ENCODE measurements at regions not wholly inside any gene's neighbourhood (a gene's known extent, or its start where the extent isn't known, plus 50 kb on each side); places are given as distances from the start of the nearest gene placed in this dataset.
A peak's percentile ranks its signal among the peaks of the same experiment; 100 is the strongest.

DNA sequence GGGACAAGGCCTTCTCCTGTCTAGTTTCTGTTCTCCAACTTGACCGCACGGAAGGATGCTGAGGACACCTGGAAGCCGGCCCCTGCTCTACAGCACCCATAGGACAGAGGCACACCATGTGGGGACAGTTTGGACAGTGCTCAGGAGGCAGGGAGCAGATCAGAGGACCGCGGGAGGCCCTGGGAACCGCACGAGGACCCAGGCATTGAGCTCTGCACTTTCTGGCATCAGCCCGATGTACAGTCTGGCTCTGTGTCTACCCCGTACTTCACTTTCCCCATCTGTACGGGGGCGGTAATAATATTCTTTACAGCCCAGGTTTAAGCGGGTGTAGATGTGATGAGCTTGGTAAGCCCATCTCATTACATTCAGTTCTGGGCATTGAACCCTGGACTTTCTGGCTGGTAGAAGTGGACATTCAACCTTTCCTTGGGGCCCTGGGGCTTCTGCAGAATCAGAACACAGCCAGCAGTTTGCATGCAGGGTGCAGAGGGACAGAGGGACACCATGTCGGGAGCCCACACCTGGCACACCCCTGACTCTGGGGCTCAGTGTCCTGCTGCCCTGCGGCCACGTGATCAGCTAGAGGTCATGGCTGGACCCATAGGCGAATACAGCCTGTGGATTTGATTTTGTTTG, 258.7 kb downstream of the SEC14L1 start:
- no peak for DNase-seq

DNA sequence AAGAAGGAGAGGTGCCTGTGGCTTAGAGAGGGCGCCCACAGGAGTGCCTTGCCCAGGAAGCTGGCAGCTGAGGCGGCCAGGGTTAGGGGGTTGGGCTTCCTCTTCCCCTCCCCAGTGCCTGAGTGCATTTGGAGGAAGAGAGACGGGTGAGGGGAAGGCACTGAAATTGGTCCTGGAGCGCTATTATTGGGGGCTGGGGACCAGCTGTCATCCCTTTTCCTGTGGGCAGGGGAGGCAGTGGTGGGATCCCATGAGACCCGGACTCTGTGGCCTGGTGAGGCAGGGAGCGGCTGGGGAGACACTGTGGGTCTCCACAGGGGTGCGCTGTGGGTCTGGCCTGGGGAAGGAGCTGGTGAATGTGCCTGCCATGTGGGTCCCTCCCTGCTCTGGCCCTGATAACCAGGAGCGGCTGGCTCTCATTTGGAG, 259.7 kb downstream of the SEC14L1 start:
- DNase-seq, result no peak

DNA sequence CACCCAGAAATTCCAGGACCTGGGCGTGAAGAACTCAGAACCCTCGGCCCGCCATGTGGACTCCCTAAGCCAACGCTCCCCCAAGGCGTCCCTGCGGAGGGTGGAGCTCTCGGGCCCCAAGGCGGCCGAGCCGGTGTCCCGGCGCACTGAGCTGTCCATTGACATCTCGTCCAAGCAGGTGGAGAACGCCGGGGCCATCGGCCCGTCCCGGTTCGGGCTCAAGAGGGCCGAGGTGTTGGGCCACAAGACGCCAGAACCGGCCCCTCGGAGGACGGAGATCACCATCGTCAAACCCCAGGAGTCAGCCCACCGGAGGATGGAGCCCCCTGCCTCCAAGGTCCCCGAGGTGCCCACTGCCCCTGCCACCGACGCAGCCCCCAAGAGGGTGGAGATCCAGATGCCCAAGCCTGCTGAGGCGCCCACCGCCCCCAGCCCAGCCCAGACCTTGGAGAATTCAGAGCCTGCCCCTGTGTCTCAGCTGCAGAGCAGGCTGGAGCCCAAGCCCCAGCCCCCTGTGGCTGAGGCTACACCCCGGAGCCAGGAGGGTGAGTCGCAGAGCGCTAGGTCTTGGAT, 261.5 kb downstream of the SEC14L1 start:
- no peak for DNase-seq

DNA sequence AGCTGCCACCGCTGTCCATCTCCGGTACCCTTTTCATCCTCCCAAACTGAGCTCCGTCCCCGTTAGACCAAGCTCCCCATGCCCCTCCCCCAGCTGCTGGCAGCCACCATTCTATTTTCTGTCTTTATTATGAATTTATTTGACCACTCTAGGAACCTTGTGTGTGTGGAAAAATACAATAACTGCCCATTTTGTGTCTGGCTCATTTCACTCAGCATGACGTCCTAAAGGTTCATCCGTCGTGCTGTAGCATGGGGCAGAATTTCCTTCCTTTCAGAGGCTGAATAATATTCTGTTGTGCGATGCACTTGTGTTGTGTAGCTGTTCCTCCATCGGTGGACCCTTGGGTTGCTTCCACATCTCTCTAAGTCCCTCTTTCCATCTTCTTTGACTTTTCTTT, 263.1 kb downstream of the SEC14L1 start:
- DNase-seq, result no peak

DNA sequence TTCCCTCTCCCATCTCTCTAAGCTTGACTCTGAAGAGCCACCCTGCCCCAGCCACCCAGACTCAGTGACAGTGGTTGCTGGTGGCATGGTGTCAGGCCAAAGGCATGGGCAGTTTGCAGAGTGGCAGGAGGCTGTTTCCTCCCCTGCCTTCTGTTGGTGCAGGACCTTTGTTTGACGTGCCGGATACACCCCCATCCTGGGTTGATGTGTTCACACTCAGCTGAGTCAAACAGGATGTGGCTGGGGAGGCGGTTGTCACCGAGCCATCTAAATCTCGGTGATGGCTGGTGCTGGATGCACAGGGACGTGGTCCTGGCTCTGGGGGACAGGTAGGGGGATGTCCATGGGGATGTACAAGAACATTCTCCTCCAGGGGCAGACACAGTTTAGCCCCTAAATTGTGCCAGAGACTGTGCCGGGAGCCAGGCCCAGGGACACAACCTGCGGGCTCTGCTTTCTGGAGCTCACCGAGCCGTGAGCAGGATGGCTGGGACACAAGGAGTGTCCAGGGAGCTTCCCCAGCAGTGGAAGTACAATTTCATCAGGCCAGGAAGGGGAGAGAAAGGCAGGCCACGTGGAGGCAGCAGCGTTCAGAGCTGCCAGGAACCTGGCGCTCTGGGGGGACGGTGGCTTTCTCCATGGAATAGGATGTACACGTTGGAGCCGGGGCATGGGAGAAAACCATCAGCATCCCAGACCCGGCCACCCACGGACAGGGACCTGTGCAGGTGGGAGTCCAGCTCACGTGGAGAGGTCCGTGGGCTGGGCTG, 264.2 kb downstream of the SEC14L1 start:
- no peak for DNase-seq

DNA sequence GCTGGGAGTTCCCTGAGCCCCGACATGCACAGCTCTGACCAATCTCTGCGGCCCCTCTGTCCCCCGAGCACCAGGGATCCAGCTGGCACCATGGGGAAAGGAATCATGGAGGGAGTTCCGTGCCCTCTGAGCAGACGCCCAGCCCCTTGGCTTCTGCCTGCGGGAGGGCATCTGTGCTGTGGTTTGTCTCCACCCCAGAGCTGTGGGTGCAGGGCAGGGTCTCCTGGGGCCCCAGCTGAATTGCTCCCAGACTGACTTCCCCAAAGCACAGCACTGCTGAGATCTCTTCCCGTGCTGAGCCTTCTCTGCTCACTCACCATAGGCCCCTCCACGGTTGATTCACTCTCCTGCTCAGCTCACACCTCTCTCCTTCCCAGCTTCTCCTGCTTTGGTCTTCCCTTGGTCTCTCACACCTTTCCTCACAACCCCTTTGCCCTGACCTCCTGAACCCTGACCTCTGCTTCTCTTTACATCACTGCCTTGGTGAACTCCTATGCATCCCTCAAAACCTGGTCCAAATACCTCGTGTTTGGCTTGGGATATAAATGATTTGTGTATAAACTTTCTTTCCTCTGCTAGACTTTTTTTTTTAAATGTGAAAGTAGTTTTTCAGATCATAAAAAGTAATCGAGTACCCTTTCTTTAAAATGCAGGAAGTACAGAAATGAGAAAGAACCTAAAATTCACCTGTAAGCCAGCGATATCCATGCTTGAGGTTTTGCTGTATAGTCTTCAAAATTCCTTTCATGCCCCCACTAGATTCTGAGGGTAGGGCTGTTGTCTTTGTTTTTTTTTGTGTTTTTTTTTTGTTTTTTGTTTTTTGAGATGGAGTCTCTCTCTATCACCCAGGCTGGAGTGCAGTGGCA, 265.3 kb downstream of the SEC14L1 start:
- no peak for DNase-seq

DNA sequence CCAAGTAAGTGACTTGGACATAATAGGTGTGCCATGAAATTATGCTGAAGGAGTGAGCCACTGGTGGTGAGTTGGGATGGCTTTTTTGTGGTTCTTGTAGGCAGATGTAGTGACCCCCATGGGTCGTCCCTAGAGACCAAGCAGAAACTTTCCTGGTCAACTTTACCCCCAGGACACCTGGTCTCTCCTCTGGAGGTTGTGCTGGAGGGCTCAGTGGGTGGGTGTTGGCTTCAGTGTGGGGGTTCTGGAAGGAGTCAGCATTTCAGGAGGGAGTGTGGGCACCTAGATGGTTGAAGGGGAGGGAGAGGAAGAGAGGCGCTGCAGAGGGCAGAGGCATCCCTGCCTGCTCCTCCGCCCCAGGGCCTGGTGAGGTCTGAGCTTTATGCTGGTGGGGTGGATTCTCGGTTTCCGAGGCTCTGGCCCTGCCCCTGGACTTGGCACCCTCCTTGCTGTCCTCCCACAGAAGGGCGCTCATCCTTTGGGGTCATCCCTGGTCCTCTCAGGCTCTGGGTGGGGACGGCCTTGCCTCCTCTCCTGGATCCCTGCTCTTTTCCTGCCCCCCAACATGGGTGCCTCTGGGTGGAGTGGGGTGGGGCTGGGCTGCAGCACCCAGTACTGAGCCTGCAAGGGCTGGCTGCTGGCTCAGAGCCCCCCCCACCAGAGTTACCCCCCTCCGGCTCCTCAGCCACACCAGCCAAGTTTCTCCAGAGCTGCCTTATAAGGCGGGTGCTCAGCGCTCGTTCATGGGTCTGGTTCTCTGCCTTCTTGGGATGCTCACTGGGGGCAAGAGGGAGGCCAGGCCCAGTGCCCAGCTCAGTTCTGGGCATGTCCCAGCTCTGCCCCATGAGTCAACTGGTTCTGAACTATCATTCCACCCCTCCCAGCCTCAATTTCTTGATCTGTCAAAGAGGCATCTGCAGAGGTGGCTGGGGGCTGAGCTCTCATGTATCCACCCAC, 266.8 kb downstream of the SEC14L1 start:
- DNase-seq, result no peak

DNA sequence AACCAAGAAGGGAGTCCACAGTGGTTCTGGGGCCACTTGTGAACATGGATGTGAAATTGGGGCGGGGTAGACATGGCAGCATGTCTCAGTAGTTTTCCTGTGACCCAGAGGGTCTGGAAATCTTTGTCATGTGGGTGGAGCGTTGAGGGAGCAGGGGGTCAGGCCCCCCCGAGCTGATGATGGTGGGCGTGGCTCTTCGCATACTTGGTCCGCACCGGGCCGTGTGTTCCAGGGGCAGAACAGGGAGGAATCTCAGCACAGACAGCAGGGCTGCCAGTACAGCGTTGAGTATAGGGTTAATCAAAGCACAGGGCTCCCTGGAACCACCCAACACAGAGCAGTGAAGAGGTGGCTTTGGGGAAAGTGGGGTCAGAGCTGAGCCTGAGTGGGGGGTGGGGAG, 267.5 kb downstream of the SEC14L1 start:
- DNase-seq, result no peak

DNA sequence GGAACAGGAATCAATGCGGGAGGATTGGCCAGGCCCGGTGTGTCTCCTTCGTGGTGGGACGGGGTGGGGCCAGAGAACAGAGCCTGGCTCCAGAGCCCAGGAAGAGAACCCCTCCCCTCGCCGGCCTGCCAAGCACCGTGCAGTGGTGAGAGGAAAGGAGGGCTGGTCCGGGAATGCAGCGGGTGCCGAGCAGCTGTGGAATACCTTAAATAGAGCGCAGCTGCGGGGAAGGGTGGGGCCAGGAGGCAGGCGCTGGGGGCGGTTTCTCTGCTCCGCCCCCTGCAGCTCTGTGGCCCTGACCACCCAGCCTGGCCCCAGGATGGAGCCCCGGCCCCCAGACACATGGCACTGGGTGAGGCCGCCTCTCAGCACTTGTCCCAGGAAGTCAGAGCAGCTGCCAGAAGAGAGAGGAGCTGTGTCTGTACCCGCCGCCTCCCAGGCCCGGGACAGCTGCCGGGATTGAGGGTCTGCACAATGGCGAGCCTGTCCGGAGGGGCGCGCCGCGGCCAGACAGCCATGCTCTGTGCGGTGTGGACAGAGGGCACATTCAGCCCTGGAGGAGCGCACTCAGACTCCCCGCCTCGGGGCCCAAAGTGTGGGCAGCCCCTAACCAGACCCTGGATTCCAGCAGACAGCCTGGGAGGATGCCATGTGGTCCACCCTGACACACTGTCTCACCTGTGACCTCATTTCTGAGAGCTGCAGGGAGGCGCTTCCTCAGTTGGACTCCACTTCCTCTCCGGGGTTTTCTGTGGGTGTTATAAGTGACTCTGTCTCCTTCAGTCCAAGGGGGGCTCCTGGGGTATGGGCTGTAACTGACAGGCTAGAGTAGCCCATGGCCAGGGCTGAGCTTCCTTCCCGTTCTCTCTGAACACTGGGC, 268.8 kb downstream of the SEC14L1 start:
- DNase-seq, result no peak

DNA sequence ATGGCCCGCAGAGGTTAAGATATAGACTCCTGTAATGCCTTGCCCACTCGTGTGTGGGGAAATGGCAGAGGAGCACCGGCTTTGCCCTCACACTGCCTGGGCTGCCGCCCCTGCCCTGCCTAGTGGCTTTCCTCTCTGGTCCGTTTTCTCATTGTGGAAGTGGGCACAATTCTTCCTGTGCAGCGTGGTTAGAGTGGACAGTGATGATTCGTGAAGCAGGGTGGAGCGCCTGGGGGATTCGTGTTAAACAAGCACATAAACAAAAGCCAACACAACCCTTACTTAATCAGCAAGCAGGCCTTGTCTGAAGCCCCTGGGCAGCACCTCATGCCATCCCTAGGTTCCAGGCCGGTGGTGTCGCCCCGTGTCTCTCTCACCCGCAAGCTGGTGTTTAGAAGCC, 269.7 kb downstream of the SEC14L1 start:
- no peak for DNase-seq

DNA sequence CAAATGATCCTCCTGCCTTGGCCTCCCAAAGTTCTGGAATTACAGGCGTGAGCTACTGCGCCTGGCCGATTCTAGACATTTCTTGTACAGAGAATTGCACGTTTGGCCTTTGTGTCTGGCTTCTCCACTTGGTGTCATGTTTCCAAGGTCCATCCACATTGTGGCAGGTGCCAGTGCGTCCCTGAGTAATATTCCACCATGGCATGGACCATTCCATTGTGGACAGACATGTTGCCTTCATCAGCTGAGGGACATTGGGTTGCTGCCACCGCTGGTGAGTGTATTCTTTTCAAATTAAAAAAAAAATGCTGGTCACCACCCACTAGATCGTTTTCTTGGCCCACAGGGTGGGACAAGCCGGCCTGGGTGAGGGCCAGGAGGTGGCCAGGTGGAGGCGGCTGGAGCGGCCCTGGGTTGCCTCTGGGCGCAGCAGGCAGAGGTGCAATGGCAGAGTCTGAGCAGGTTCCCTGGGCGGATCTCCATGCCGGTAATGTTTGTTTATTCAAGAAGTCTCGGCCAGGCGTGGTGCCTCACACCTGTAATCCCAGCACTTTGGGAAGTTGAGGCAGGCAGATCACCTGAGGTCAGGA, 274.1 kb downstream of the SEC14L1 start:
- DNase-seq, result no peak

DNA sequence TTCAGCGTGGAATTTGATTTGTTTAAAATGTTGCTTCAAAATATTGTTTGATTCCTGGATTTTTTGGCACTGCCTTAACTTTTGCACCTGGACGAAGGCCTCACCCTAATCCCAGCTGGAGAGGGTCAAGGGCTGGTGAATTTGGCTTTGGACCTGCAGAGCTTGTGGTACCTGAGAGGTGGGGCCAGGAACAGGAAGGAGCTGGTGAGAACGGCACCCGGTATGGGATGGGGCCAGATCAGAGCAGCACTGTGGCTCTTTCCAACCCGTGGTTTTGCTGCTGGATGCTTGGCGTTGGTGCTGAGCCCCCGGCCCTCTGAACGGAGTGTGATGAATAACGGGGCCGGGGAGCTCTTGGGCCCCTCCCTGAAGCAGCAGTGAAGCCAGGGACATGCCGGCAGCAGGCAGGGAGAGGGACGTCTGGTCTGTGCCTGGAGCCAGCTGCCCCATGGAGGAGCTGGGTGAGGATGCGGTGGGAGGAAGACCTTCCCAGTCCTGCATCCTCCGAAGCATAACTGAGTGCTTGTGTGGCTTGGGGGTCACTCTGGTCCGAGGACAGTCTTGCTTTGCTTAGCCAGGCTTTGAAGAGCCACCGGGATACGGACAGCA, 275.4 kb downstream of the SEC14L1 start:
- DNase-seq, result no peak

DNA sequence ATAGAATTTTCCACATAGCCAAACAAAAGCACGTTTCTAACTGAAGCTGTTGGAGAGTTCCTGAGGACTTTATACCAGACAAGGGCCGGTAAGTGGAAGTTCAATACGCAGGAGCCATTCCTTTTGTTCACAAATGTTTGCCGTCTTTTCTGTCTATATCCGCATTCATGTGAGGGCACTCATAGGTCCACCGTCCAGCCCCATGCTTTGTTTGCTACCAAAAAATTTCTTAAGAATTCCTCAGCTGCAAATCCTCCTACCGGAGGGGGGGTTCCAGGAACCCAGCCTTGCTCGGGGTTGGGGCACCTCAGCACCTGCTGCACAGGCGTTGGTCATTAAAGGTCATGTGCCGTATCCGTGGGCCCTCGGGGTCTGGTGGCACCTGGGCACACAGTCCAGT, 276.8 kb downstream of the SEC14L1 start:
- no peak for DNase-seq

DNA sequence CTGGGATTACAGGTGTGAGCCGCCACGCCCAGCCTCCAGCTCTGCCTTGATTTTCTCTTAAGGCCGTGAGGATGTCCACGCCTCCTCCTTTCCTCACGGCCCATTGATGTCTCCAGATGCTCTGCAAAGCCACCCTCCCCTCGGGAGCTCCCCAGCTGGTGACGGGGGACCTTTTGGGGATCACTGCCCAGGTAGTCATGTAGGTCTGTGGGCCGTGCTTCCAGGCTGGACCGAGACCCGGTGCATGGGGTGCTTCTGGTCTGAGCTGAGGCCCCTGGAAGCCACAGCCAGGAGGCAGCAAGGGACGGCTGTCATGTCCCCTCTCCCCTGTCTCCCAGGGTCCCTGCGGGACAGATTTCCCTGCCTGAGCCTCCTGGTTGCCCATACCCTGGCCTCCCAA, 277.8 kb downstream of the SEC14L1 start:
- DNase-seq, result no peak

DNA sequence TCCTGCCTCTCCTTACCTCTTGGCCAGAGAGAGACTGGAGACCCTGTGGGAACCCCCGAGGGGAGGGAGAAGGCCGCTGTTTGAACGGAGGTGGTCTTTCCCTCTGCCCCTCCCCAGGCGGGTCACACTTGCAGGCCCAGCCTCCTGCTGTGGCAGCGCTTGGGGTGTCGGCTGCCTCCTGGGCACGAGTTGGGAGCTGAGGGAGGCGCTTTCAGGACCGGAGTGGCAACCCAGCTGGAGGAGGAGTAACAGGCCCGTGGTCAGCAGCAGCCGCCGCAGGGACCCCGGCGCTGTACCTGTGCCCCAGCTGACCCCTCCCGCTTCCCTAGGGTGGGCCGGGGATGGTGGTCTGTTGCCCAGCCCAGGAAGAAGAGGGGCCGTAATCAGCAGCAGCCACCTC, 278.3 kb downstream of the SEC14L1 start:
- no peak for DNase-seq

DNA sequence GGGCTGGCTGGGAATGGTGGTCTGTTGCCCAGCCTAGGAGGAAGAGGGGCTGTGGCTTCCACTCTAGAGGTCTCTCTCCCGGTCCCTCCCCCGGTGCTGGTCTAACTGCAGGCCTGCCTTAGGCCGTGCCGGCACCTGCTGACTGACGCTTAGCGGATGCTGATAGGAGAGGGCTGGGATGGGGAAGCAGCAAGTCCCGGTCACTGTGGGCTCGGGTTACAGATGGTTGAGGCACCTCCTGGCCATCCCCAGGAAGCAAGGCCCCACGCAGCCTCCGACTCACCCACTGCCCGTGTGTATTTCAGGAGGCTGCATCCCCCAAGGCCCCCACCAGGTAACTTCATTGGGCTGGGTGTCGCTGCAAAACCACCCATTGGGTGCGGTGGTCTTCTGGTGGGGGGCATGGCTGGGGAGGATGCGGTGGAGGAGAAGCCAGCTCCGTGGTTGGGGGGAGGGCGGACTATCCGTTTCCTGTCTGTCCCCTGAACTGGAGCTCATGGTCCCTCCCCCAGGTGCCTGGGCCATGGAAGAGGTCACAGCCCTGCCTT, 278.9 kb downstream of the SEC14L1 start:
- no peak for DNase-seq

DNA sequence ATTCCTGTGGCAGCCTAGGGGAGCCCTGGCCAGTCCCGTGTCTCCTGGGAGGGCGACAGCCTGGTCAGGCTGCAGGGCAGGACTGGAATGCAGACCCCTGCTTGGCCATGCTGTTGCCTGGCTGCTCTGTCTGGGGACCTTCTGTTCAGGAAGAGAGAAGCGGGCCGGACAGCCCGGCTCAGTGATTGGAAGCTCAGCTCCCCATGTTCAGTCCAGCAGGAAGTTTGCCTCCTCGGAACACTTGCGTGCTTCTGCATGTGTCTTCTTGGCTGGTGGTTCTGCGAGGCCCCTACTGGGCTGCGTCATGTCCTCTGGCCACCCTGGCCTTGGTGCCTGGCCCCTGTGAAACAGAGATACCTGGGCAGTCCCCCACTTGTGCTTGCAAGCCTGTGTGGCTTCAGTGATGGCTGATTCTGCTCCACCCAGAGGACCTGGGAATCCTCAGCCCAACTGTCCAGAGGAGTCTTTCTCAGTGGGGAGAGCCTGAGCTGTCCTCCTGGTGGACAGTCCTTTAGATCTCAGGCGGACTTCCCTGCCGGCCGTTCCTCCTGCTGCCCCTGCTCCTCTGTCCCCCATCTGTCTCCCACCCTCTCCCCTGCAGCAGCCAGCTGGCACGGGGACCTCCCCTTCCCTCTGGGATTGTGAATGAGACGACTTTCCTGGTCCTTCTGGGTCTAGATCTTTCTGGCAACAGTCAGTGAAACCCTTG, 279.5 kb downstream of the SEC14L1 start:
- no peak for DNase-seq

DNA sequence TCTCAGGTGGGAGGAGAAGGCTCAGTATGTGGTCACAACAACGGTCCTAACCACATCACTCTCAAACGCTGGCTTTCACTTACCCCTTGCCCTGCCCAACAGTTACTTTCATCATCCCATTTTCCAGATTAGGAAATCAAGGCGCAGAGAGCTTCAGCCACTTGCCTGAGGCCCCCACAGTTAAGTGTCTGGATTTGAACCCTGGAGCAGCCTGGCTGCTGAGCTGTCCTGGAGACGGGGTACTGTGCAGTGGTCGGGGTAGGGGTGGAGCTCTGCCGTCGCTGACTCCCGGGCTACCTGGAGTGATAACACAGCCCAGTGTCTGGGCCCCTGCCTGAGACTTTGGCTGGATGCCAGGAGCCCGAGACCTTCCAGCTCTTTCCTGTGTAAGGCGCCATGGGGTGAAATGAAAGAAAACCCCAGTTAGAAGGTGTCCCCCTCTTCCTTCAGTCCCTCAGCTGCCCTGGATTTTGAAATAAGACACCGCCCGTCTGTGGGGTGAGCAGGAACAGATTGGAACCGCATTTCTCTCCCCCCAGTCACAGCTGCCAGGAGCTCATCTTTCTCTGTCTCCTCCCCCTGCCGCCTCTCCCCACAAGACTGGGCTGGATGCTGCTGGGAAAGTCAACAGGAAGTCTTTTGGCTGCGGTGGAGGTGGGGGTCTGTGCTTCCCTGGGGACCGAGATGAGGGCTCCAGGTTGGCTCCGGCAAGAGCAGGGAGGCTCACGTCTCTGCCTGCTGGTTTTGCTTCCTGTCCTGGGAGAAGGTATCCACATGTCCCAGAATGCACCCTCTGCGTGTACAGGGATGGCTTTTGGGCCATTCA, 280.2 kb downstream of the SEC14L1 start:
- peak; percentile 91 for DNase-seq

DNA sequence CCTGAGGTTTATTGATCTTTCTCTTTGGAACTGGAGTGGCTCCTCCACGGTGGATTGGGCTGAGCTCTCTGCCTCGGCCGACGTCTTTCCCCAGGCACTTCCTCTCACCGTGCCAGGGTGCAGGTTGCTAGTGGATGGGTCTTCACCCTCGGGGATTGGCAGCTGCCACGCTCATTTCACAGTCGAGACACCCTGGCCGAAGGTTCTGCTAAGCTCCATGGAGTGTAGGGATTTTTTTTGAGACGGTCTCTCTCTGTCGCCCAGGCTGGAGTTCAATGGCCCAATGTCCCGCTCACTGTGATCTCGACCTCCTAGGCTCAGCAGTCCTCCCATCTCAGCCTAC, 280.8 kb downstream of the SEC14L1 start:
- no peak for DNase-seq
